Amygdala (tissue), 56 donors: ENCODE measurements at regions not wholly inside any gene's neighbourhood (a gene's known extent, or its start where the extent isn't known, plus 50 kb on each side); places are given as distances from the start of the nearest gene placed in this dataset.

Experiments
- DNase-seq, 56 donors: peaks; one replicate each; lab custom pipeline; 2025; lab: John Stamatoyannopoulos, UW

- DNase-seq, result no peak
These were observed 349.5 kb upstream of the RGS6 start for GRCh38 chr14:71582705-71583104.

GRCh38 chr14:71583194-71583593, 349.0 kb upstream of the RGS6 start:
- no peak for DNase-seq

GRCh38 chr14:71583705-71584104, 348.5 kb upstream of the RGS6 start:
- DNase-seq, result no peak

- DNase-seq, result no peak
These were observed 346.9 kb upstream of the RGS6 start for GRCh38 chr14:71585361-71585760.

- DNase-seq, result peak in 41 of 56 donors; percentile 7 to 78 (median 37)
These were observed 345.9 kb upstream of the RGS6 start for GRCh38 chr14:71586131-71586897.

GRCh38 chr14:71588028-71588427, 344.2 kb upstream of the RGS6 start:
- DNase-seq, result no peak

GRCh38 chr14:71588576-71589215, 343.5 kb upstream of the RGS6 start:
- DNase-seq, result no peak

- no peak for DNase-seq
These were observed 342.6 kb upstream of the RGS6 start for GRCh38 chr14:71589609-71590008.

GRCh38 chr14:71590131-71590530, 342.1 kb upstream of the RGS6 start:
- DNase-seq, result no peak

- no peak for DNase-seq
These were observed 341.0 kb upstream of the RGS6 start for GRCh38 chr14:71591231-71591630.

- DNase-seq, result peak in 1 of 56 donors; percentile 2
These were observed 340.3 kb upstream of the RGS6 start for GRCh38 chr14:71591929-71592328.

- no peak for DNase-seq
These were observed 339.9 kb upstream of the RGS6 start for GRCh38 chr14:71592361-71592760.

GRCh38 chr14:71593966-71594365, 338.3 kb upstream of the RGS6 start:
- no peak for DNase-seq

GRCh38 chr14:71594821-71595220, 337.4 kb upstream of the RGS6 start:
- DNase-seq, result peak in 5 of 56 donors; percentile 1 to 16 (median 7)

- no peak for DNase-seq
These were observed 336.8 kb upstream of the RGS6 start for GRCh38 chr14:71595441-71595840.

- no peak for DNase-seq
These were observed 334.8 kb upstream of the RGS6 start for GRCh38 chr14:71597287-71597920.

GRCh38 chr14:71597955-71598660, 334.1 kb upstream of the RGS6 start:
- no peak for DNase-seq

GRCh38 chr14:71600309-71600708, 331.9 kb upstream of the RGS6 start:
- no peak for DNase-seq

GRCh38 chr14:71602524-71602923, 329.7 kb upstream of the RGS6 start:
- no peak for DNase-seq

- no peak for DNase-seq
These were observed 328.0 kb upstream of the RGS6 start for GRCh38 chr14:71604231-71604630.

GRCh38 chr14:71606064-71606463, 326.2 kb upstream of the RGS6 start:
- DNase-seq, result no peak
